HG02852 (cell line): ENCODE measurements at regions not wholly inside any gene's neighbourhood (a gene's known extent, or its start where the extent isn't known, plus 50 kb on each side); places are given as distances from the start of the nearest gene placed in this dataset.
A peak's percentile ranks its signal among the peaks of the same experiment; 100 is the strongest.

Experiments
- ATAC-seq: cut with Tn5 transposase; IDR thresholded peaks from one replicate; pipeline ENCODE4 v1.9.1; 2021; ENCODE audit warnings: mild to moderate bottlenecking, moderate library complexity; ENCODE audit not compliant: unreplicated experiment

DNA sequence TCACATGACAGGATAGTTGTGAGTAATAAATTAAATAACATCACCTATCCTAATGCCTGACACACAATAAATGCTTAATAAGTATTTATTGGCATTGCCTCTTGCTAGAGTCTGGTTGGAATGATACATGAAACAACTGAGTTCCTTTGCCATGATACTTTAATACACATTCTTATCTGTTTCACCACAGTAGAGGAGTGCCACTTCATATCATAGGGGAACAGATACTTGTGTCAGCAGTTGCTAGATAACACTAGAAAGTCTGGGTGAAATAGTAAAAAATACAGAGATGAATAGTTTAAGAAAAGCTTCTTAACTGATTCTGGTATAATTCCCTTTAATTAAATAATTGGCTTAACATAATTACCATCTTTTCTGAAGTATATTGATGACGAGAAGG, 380.0 kb upstream of the GOLIM4 start:
- ATAC-seq = no peak

- ATAC-seq = no peak
Observed at GRCh38 chr3:168473334-168473890, 377.7 kb upstream of the GOLIM4 start.

- ATAC-seq = no peak
Observed at GRCh38 chr3:168472783-168473182, 377.1 kb upstream of the GOLIM4 start.

DNA sequence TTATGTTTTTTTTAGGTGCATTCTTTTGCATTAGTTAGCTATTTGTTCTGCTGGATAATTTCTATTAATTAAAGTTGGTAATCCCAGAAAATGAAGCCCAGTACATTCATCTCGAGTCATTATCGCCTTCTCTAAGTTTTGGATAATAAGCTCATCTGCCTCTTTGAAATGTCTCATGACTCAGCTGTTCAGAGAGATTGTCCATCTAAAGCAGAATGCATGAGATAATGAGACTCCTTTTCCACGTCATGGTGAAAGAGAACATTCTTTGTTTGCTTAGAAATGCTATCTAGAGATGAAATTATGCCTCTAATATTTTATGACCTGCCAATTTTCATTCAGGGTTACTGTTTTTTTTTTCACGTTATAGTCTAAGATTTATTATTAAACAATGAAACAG, 374.7 kb upstream of the GOLIM4 start:
- no peak for ATAC-seq

GRCh38 chr3:168469436-168469835, 373.7 kb upstream of the GOLIM4 start:
- no peak for ATAC-seq

DNA sequence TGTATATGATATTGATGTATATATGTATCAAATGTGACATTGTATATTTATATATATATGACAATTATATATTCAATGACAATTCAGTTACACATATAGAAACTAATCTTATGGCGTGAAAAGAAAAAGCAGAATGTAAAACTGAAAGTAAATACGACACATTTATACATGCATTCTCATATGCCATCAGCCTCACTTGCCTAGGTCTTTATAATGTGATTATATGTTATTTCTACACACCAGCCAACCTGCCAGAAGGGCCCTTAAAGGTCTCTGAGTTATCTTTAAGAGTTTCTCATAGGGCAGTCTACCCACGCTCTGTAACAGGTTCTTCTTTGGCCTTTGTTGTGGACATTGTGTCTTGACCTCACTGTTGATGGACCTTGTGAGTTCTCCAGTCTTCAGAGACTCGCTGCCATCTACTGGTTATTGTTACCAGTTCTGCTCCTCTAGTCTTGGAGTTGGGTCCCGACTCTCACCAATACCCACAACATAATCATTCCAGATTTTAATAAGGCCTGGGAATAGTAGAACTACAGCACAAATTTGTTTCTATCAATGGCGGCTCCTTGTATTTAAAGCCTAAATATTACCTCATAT, 371.5 kb upstream of the GOLIM4 start:
- ATAC-seq = peak; percentile 81

DNA sequence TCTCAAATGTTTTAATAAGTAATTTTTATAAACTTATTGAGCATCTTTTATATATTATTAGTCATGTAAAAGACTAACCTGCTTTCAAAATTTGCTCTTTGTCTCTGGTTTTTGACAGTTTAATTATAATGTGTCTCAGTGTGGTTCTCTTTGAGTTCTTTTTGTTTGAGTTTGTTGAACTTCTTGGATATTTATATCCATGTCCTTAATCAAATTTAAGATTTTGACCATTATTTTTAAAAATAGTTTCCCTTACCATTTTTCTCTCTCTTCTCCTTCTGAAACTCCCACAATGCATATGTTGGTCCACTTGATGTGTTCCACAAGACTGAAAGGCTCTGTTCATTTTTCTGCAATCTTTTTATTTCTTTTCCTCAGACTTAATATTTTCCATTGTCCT, 366.1 kb upstream of the GOLIM4 start:
- ATAC-seq = no peak

GRCh38 chr3:168459226-168459784, 363.6 kb upstream of the GOLIM4 start:
- no peak for ATAC-seq

GRCh38 chr3:168457954-168458539, 362.3 kb upstream of the GOLIM4 start:
- no peak for ATAC-seq

DNA sequence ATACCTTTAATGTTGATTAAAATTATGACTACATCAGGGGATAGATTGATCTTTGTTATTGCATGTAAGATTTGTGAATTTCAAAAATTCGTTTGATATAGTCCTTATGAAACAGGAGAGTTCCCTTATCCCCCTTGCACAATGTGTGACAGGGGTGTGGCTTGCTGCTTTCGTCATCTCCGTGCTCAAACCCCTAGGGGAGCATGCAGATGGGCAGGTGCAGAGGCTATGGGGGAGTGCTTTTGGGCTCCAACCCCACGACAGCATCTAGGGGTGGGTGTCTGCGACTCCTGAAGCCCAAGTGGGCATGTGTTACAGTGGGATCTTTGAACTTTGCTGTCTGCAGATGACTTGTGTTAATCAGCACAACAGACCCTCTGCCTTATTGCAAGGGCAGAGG, 360.1 kb upstream of the GOLIM4 start:
- ATAC-seq = no peak

DNA sequence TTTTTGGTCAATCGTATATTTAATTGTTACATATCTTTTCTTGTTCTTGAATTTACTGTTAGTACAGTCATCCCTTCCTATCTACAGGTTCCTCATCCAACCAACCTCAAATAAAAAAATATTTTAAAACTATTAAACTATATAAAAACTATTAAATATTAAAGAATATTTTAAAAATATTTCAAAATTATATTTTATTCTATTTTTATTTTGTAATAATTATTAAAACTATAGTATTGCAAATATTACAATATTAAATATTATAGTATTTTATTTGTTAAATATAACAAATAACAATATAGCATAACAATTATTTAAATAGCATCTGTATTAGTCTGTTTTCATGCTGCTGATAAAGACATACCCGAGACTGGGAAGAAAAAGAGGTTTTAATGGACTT, 357.9 kb upstream of the GOLIM4 start:
- no peak for ATAC-seq

- no peak for ATAC-seq
Observed at GRCh38 chr3:168443965-168444364, 348.2 kb upstream of the GOLIM4 start.

DNA sequence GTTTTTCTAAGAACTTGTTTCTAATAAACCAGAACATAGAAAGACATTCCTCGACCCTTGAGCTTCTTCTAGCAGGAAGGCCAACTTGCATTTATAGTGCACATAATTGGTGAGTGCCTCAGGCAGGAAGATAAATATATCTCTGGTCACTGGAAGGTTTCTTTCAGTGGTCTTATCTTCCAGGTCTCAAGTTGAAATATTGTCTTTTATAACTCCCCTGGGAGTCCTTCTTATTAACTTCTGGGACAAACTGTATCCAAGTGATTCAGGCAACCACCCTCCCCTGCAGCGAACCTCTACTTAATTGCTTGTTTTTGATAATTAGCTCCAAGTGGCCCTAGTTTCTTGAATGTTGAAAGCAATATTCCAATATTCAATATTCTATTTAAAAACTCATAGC, 346.8 kb upstream of the GOLIM4 start:
- no peak for ATAC-seq

DNA sequence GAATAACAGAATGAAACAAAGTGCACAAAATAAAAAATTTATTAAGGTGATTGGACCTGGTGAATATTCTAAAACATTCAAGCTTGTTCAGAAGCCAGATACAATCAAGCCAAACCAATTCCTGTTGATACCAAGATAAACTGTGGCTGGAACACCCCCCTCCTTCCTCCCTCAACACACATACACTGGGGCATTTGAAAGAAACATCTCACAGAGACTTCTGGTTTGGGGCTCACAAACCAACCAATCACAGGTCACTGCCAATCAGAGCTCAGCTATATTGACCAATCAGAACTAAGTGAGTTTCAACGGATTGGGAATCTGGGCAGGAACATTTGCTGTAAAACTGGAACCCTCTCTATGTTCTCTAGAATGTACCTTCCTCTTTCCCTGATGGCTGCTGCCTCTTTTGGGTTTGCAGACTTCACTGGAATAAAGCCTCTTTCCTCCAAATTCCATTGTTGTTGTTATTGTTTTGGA, 340.6 kb upstream of the GOLIM4 start:
- no peak for ATAC-seq

DNA sequence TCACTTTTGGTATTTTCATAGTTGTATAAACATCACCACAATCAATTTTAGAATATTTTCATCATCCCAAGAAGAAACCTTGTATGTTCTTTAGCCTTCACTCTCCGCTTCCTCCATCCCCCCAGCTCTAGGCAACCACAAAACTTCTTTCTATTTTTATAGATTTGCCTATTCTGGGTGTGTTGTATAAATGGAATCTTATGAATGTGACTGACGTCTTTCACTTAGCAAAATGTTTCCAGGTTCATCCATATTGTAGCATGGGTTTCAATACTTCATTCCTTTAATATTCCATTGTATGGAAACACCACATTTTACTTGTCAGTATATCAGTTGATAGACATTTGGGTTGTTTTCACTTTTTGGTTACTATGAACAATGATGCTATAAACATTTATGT, 335.8 kb upstream of the GOLIM4 start:
- ATAC-seq = no peak

DNA sequence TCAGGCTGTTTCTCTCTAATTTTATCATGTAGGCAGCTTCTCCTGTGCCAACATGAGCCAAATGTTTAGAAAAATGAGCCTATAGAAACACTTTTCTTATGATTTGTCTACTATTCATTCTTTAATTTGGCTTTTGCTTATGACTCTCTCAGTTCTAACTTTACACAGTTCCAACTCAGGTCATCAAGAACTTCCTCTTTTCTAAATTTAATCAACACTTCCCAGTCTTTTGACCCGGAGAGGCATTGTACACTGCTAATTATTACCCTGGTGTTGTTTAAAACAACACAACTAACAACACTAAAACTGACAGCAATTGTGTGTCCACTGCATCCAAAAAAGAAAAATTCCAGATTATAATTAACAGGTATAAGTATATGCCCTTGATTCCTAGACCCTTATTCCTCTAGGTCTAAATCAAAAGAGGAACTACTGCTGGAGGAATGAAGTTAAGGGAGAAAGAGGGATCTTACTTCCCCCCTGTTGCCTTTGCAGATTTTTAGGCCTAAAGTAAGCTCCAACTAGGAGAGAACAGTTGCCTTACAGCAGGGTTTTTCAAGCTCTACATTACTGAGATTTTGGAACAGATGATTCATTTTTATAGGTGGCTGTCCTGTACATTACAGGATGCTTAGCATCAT, 332.2 kb upstream of the GOLIM4 start:
- no peak for ATAC-seq

GRCh38 chr3:168427156-168427555, 331.4 kb upstream of the GOLIM4 start:
- ATAC-seq = no peak

DNA sequence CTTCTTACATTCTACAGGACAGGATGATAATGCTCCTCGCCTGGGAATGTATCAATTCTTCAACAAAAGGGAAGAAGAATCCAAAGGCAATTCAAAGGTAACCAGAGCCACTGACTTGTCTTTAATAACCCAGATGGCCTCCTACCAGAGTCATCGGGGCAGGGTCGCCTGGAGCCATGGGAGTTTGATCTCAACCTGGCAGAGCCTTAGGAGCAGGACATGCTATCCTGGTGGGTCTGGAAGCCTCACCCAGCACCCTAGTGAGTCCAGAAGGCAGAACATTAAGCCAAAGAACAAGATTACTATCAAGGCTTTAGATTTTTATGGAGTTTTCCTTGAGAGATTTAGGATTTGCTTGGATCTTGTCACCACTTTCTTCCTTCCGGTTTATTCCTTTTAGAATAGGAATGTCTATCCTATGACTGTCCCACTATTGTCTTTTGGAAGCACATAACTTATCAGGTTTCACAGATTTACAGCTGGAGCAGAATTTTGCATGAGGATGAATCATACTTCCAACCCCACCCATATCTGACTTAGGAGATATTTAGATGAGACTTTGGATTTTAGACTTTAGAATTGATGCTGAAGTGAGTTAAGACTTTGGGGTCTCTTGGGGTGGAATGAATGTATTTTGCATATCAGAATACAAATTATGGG, 330.3 kb upstream of the GOLIM4 start:
- no peak for ATAC-seq

GRCh38 chr3:168424059-168424734, 328.5 kb upstream of the GOLIM4 start:
- no peak for ATAC-seq

DNA sequence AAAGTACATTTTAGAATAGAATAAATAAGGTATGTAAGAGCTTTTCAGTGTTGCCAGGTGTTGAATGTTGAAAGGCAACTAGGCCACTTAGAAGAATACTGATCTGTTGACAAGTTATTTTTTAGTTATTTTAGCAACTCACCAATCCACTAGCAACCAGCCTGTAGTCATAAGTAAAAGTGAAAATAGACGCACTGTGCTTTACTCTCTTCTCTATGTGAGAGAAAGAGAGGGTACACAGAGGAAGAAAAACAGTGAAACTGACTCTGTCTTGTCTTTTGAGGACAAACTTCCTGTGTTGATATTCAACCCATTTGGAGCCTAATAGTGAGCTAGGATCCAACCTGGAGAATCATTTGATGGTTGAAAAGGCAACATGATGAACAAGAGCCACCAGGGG, 327.1 kb upstream of the GOLIM4 start:
- no peak for ATAC-seq

GRCh38 chr3:168419091-168419490, 323.4 kb upstream of the GOLIM4 start:
- ATAC-seq = no peak
